HL-60 (cell line): ENCODE measurements at regions not wholly inside any gene's neighbourhood (a gene's known extent, or its start where the extent isn't known, plus 50 kb on each side); places are given as distances from the start of the nearest gene placed in this dataset.

Source experiments
- POLR2AphosphoS5 ChIP-seq: IDR thresholded peaks from 2 replicates; pipeline ENCODE4 v1.6.1; 2012; ENCODE audit warnings: low read depth
- TF ChIP-seq, protein P1 (sequence below): IDR thresholded peaks from one replicate; pipeline ENCODE4 v1.5.1; 2011; ENCODE audit warnings: low read length, control low read depth, inconsistent platforms; ENCODE audit not compliant: insufficient read depth

DNA sequence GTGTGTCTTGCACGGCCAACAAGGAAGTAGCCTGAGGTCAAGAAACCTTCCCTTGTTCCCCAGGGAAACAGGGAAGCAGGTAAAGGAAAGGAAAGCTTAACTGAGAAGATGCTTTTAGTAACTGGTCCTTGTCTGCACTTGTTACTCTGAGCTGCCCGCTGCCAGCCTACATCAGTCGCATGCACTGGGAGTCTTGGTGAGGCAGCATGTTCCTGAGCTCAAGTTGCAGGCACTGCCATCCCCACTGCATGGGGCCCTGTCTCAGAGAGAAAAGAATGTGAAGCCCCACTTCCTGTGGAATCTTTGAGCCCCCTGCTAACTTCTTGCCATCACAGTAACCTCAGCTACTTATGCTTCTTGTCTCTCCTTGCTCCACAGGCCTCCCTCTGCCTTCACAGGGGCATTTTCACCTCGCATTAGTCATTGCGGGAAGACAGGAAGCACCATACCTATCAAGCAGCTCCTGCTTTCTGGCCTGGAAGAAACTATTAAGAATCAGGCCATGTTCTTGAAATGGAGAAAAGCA lies 344.1 kb upstream of the ADAMTSL1 start:
- no peak for TF ChIP-seq POLR2AphosphoS5
- TF ChIP-seq, protein P1, sequence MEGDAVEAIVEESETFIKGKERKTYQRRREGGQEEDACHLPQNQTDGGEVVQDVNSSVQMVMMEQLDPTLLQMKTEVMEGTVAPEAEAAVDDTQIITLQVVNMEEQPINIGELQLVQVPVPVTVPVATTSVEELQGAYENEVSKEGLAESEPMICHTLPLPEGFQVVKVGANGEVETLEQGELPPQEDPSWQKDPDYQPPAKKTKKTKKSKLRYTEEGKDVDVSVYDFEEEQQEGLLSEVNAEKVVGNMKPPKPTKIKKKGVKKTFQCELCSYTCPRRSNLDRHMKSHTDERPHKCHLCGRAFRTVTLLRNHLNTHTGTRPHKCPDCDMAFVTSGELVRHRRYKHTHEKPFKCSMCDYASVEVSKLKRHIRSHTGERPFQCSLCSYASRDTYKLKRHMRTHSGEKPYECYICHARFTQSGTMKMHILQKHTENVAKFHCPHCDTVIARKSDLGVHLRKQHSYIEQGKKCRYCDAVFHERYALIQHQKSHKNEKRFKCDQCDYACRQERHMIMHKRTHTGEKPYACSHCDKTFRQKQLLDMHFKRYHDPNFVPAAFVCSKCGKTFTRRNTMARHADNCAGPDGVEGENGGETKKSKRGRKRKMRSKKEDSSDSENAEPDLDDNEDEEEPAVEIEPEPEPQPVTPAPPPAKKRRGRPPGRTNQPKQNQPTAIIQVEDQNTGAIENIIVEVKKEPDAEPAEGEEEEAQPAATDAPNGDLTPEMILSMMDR, result no peak
